ENCODE measurements at regions not wholly inside any gene's neighbourhood (a gene's known extent, or its start where the extent isn't known, plus 50 kb on each side); places are given as distances from the start of the nearest gene placed in this dataset.

- dilution Hi-C loops (cut with MboI; ENCODE audit: extremely low pct_ligation_motif_present, low sequenced_read_pairs), result no loop called here
- no peaks in the 10 kb centered on the region for H3K27me3 ChIP-seq (ENCODE audit: control insufficient read depth in 2 of 2, insufficient read depth in 2 of 2, low read length in 2 of 2)
- no peaks in the 10 kb centered on the region for H3K9me1 ChIP-seq (replicated peaks; ENCODE audit: control insufficient read depth, extremely low read depth, insufficient read depth, low read length)
- no TSS peak for BruUV-seq (replicated peaks)
- H3K79me2 ChIP-seq (ENCODE audit: control insufficient read depth, insufficient read depth, low read length), result no peaks in the 10 kb centered on the region
- H4K20me1 ChIP-seq (replicated peaks; ENCODE audit: control insufficient read depth, extremely low read depth, insufficient read depth, low read length), result no peaks in the 10 kb centered on the region
- no peak overlapping the region for H3K4me3 ChIP-seq (replicated peaks in 1 of 3; ENCODE audit: insufficient read depth in 1 of 3, low read depth in 1 of 3, low read length in 3 of 3)
- no peak for DNase-seq (ENCODE audit: low read depth, low spot score)
- H3K4me2 ChIP-seq (ENCODE audit: insufficient read depth, low read length), result no peak overlapping the region
- H3K9ac ChIP-seq (replicated peaks; ENCODE audit: extremely low read depth, insufficient read depth, low read length), result no peak overlapping the region
- CTCF ChIA-PET, result no interaction called here
- H3K27ac ChIP-seq (ENCODE audit: insufficient read depth, low read depth, low read length), result no peak overlapping the region
- no peak for TF ChIP-seq POLR2A (IDR thresholded peaks at IDR 0.05; ENCODE audit: low read depth, low read length)
- no peak for TF ChIP-seq CTCF (IDR thresholded peaks at IDR 0.05; ENCODE audit: extremely low read depth in 1 of 2, insufficient read depth in 1 of 2, low read depth in 1 of 2, low read length in 2 of 2)
- no peak for TF ChIP-seq POLR2AphosphoS5 (IDR thresholded peaks at IDR 0.05; ENCODE audit: insufficient read depth, low read depth, low read length)
- POLR2A ChIA-PET, result no interaction called here
- H3K4me1 ChIP-seq (ENCODE audit: control insufficient read depth, extremely low read depth, insufficient read depth, low read length), result no peaks in the 10 kb centered on the region
- H2AFZ ChIP-seq (ENCODE audit: low read depth, low read length), result no peak overlapping the region
- H3K9me3 ChIP-seq (replicated peaks; ENCODE audit: control insufficient read depth, insufficient read depth, low read length), result no peaks in the 10 kb centered on the region
- no peaks in the 10 kb centered on the region for H3K36me3 ChIP-seq (ENCODE audit: control insufficient read depth in 2 of 2, extremely low read depth in 1 of 2, insufficient read depth in 2 of 2, low read length in 2 of 2)
- intact Hi-C loops (cut with micrococcal nuclease), result no loop called here
- FAIRE-seq, result no peak
These were observed 50.8 kb upstream of the PRR23E start for GRCh38 chr3:127141921-127142730.
